NCI-H2081 (cell line): ENCODE measurements at regions not wholly inside any gene's neighbourhood (a gene's known extent, or its start where the extent isn't known, plus 50 kb on each side); places are given as distances from the start of the nearest gene placed in this dataset.
A peak's percentile ranks its signal among the peaks of the same experiment; 100 is the strongest.

Experiments
- DNase-seq, 2 experiments: peaks; one replicate each; lab custom pipeline; 2025; lab: John Stamatoyannopoulos, UW

- DNase-seq: peak; percentile 68 to 72
Measured at GRCh38 chr4:169810325-169811323, 52.9 kb upstream of the HPF1 start.

GRCh38 chr4:169807934-169808509, 50.3 kb upstream of the HPF1 start:
- DNase-seq: no peak
